MCF 10A (cell line): ENCODE measurements at regions not wholly inside any gene's neighbourhood (a gene's known extent, or its start where the extent isn't known, plus 50 kb on each side); places are given as distances from the start of the nearest gene placed in this dataset.
A peak's percentile ranks its signal among the peaks of the same experiment; 100 is the strongest.

Source experiments
- BruUV-seq: library from RNA; stranded (reverse); fragments of 400-500 nt; replicated peaks from 2 replicates; lab custom pipeline; 2021; lab: Mats Ljungman, UMichigan
- CTCF ChIA-PET: fragments of 300-600 bp; sonication (Branson Sonifier 250); formaldehyde crosslinking; extraction: SDS; loops from one replicate; lab custom pipeline; 2021; ENCODE audit warnings: antibody characterized with exemption, inconsistent platforms; lab: Yijun Ruan, JAX
- POLR2A ChIA-PET: fragments of 300-600, 350-650 bp; sonication (Branson Sonifier 250); formaldehyde crosslinking; extraction: SDS; loops from one replicate; lab custom pipeline; 2020; ENCODE audit warnings: antibody characterized with exemption, inconsistent platforms; lab: Yijun Ruan, JAX
- DNase-seq: peaks from one replicate; pipeline ENCODE4 v3.0.0-alpha.2; 2018; ENCODE audit not compliant: unreplicated experiment
- H3K27ac Mint-ChIP-seq: one replicate; pipeline ENCODE4 v1.8.0; 2022; ENCODE audit warnings: mild to moderate bottlenecking, low read depth, mixed read lengths; ENCODE audit not compliant: unreplicated experiment
- H3K27me3 Mint-ChIP-seq: one replicate; pipeline ENCODE4 v1.8.0; 2022; ENCODE audit warnings: mixed read lengths; ENCODE audit not compliant: insufficient read depth, unreplicated experiment
- H3K36me3 Mint-ChIP-seq: one replicate; pipeline ENCODE4 v1.8.0; 2022; ENCODE audit warnings: mild to moderate bottlenecking, moderate library complexity, mixed read lengths; ENCODE audit not compliant: insufficient read depth, unreplicated experiment
- H3K4me1 Mint-ChIP-seq: one replicate; pipeline ENCODE4 v1.8.0; 2022; ENCODE audit warnings: mixed read lengths; ENCODE audit not compliant: insufficient read depth, unreplicated experiment
- H3K4me3 Mint-ChIP-seq: one replicate; pipeline ENCODE4 v1.8.0; 2022; ENCODE audit warnings: mild to moderate bottlenecking, moderate library complexity, mixed read lengths; ENCODE audit not compliant: unreplicated experiment
- H3K9me3 Mint-ChIP-seq: one replicate; pipeline ENCODE4 v1.8.0; 2022; ENCODE audit warnings: mixed read lengths; ENCODE audit not compliant: unreplicated experiment
- intact Hi-C: fragments of 100-400 bp; cut with micrococcal nuclease; formaldehyde crosslinking; loops from 2 replicates; pipeline ENCODE4 v1.14.1; 2022
- TF ChIP-seq, protein P1 (sequence below): fragments of 200-600 bp; IDR thresholded peaks from one replicate; pipeline ENCODE4 v1.8.0; 2022; ENCODE audit warnings: antibody characterized with exemption, mild to moderate bottlenecking; ENCODE audit not compliant: unreplicated experiment

DNA sequence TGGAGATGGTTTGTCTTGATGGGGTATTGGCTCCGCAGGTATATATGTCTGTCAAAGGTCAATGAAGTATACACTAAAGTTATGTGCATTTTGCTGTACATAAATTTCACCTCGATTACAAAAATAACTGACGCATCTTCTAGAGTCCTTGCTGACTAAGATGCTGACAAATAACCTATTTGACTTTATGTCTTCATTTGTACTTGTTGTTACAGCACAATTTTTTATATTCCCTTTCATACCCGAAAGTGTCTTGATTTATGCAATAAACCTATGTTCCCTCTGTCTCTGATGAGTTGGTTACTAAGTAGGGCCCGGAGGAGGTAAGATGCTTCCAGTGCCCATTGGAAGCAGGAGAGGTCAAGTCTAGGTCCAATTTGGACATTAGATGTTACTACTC is 93.5 kb downstream of the COPS8 start:
- Mint-ChIP-seq H3K27me3 (no peaks in the 10 kb centered on the region), H3K4me1 (peaks cover 34% of the 10 kb centered on the region), H3K27ac (peak overlapping the region; percentile 54), H3K36me3 (no peaks in the 10 kb centered on the region), H3K4me3 (no peak overlapping the region), H3K9me3 (no peaks in the 10 kb centered on the region)
- intact Hi-C loops: no loop called here
- BruUV-seq: no TSS peak
- DNase-seq: peak; percentile 36
- POLR2A ChIA-PET: interaction anchor here (0.6 to 1.0 kb wide), 3 partner anchors 23 to 184 kb away, joined by 3 to 4 read pairs (median 3); no protein-coding TSS in a partner anchor
- CTCF ChIA-PET: interaction anchor here (1.0 kb wide), 1 partner anchor 392 kb away, joined by 3 read pairs; no protein-coding TSS in a partner anchor
- TF ChIP-seq, protein P1, sequence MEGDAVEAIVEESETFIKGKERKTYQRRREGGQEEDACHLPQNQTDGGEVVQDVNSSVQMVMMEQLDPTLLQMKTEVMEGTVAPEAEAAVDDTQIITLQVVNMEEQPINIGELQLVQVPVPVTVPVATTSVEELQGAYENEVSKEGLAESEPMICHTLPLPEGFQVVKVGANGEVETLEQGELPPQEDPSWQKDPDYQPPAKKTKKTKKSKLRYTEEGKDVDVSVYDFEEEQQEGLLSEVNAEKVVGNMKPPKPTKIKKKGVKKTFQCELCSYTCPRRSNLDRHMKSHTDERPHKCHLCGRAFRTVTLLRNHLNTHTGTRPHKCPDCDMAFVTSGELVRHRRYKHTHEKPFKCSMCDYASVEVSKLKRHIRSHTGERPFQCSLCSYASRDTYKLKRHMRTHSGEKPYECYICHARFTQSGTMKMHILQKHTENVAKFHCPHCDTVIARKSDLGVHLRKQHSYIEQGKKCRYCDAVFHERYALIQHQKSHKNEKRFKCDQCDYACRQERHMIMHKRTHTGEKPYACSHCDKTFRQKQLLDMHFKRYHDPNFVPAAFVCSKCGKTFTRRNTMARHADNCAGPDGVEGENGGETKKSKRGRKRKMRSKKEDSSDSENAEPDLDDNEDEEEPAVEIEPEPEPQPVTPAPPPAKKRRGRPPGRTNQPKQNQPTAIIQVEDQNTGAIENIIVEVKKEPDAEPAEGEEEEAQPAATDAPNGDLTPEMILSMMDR: no peak

- TF ChIP-seq, protein P1: no peak
- no TSS peak for BruUV-seq
- Mint-ChIP-seq H3K4me3 (no peak overlapping the region), H3K4me1 (peaks cover 40% of the 10 kb centered on the region), H3K27ac (no peak overlapping the region), H3K36me3 (no peaks in the 10 kb centered on the region), H3K9me3 (no peaks in the 10 kb centered on the region), H3K27me3 (no peaks in the 10 kb centered on the region)
- ChIA-PET CTCF (no interaction called here), POLR2A (interaction anchor here (0.6 kb wide), 1 partner anchor 181 kb away, joined by 3 read pairs; no protein-coding TSS in a partner anchor)
- intact Hi-C loops: no loop called here
- no peak for DNase-seq
Observed at GRCh38 chr2:237180187-237180586, 94.5 kb downstream of the COPS8 start.

- Mint-ChIP-seq H3K27me3 (no peaks in the 10 kb centered on the region), H3K4me3 (no peak overlapping the region), H3K36me3 (no peaks in the 10 kb centered on the region), H3K27ac (no peak overlapping the region), H3K9me3 (no peaks in the 10 kb centered on the region), H3K4me1 (peaks cover 40% of the 10 kb centered on the region)
- intact Hi-C loops: no loop called here
- no TSS peak for BruUV-seq
- ChIA-PET POLR2A (interaction anchor here (0.6 to 0.9 kb wide), 2 partner anchors 18 to 181 kb away, joined by 3 read pairs; no protein-coding TSS in a partner anchor), CTCF (interaction anchor here (0.9 to 1.4 kb wide), 4 partner anchors 111 to 295 kb away, joined by 3 to 5 read pairs (median 4); no protein-coding TSS in a partner anchor)
- TF ChIP-seq, protein P1: no peak
- peak; percentile 28 for DNase-seq
Observed at GRCh38 chr2:237180987-237181386, 95.3 kb downstream of the COPS8 start.

- ChIA-PET CTCF (interaction anchor here (0.7 to 1.4 kb wide), 6 partner anchors 87 to 294 kb away, joined by 3 to 5 read pairs (median 4); no protein-coding TSS in a partner anchor), POLR2A (no interaction called here)
- H3K36me3 Mint-ChIP-seq: no peaks in the 10 kb centered on the region
- DNase-seq: peak; percentile 79
- intact Hi-C loops: no loop called here
- no peaks in the 10 kb centered on the region for H3K27me3 Mint-ChIP-seq
- no TSS peak for BruUV-seq
- H3K9me3 Mint-ChIP-seq: no peaks in the 10 kb centered on the region
- no peak overlapping the region for H3K4me3 Mint-ChIP-seq
- no peak overlapping the region for H3K27ac Mint-ChIP-seq
- TF ChIP-seq, protein P1: no peak
- peaks cover 36% of the 10 kb centered on the region for H3K4me1 Mint-ChIP-seq
Observed at GRCh38 chr2:237181844-237182243, 96.2 kb downstream of the COPS8 start.
